H9 (cell line): ENCODE measurements at regions not wholly inside any gene's neighbourhood (a gene's known extent, or its start where the extent isn't known, plus 50 kb on each side); places are given as distances from the start of the nearest gene placed in this dataset.

Experiments used
- DNase-seq: peaks from one replicate; pipeline ENCODE4 v3.0.0-alpha.2; 2017
- H2AFZ ChIP-seq: one replicate; pipeline ENCODE4 v1.6.1; 2013; ENCODE audit warnings: mild to moderate bottlenecking, low read length, control low read depth, moderate library complexity
- H2AK5ac ChIP-seq: 2 replicates; pipeline ENCODE4 v1.6.1; 2013; ENCODE audit warnings: low read length, control low read depth, mixed read lengths; ENCODE audit not compliant: insufficient read length
- H2BK120ac ChIP-seq: one replicate; pipeline ENCODE4 v1.6.1; 2013; ENCODE audit warnings: low read depth, mild to moderate bottlenecking, low read length, control low read depth, inconsistent platforms; ENCODE audit not compliant: poor library complexity, severe bottlenecking
- H2BK12ac ChIP-seq: 2 replicates; pipeline ENCODE4 v1.6.1; 2013; ENCODE audit warnings: low read length, control low read depth, mixed read lengths, low read depth; ENCODE audit not compliant: insufficient read length
- H2BK15ac ChIP-seq: 2 replicates; pipeline ENCODE4 v1.6.1; 2013; ENCODE audit warnings: low read depth, low read length, control low read depth
- H2BK20ac ChIP-seq: one replicate; pipeline ENCODE4 v1.6.1; 2013; ENCODE audit warnings: low read depth, mild to moderate bottlenecking, low read length, control low read depth, inconsistent platforms; ENCODE audit not compliant: poor library complexity, severe bottlenecking
- H2BK5ac ChIP-seq: 2 replicates; pipeline ENCODE4 v1.6.1; 2013; ENCODE audit warnings: low read length, control low read depth, mixed read lengths; ENCODE audit not compliant: insufficient read length
- H3K14ac ChIP-seq: 2 replicates; pipeline ENCODE4 v1.6.1; 2013; ENCODE audit warnings: low read length, control low read depth; ENCODE audit not compliant: insufficient read depth
- H3K18ac ChIP-seq: 2 replicates; pipeline ENCODE4 v1.6.1; 2013; ENCODE audit warnings: low read depth, mild to moderate bottlenecking, mixed read lengths, low read length, control low read depth; ENCODE audit not compliant: insufficient read length
- H3K23ac ChIP-seq: 2 replicates; pipeline ENCODE4 v1.6.1; 2013; ENCODE audit warnings: low read length, control low read depth, mixed read lengths, low read depth; ENCODE audit not compliant: insufficient read length
- H3K23me2 ChIP-seq: 2 replicates; pipeline ENCODE4 v1.6.1; 2013; ENCODE audit warnings: low read depth, mild to moderate bottlenecking, mixed read lengths, low read length, control low read depth; ENCODE audit not compliant: insufficient read length, poor library complexity, severe bottlenecking
- H3K27ac ChIP-seq: 2 replicates; pipeline ENCODE4 v1.5.1; 2013; ENCODE audit warnings: low read length, control low read depth, mixed read lengths, low read depth; ENCODE audit not compliant: insufficient read length
- H3K27me3 ChIP-seq: 2 replicates; pipeline ENCODE4 v1.6.1; 2013; ENCODE audit warnings: low read length, control low read depth, inconsistent platforms; ENCODE audit not compliant: insufficient read depth
- H3K4ac ChIP-seq: 2 replicates; pipeline ENCODE4 v1.6.1; 2013; ENCODE audit warnings: low read depth, mild to moderate bottlenecking, control low read depth, inconsistent platforms, low read length, moderate library complexity
- H3K4me1 ChIP-seq: 2 replicates; pipeline ENCODE4 v1.6.1; 2013; ENCODE audit warnings: low read length, control low read depth, inconsistent platforms; ENCODE audit not compliant: insufficient read depth
- H3K4me2 ChIP-seq: 2 replicates; pipeline ENCODE4 v1.6.1; 2013; ENCODE audit warnings: low read length, control low read depth, mixed read lengths; ENCODE audit not compliant: insufficient read length, insufficient read depth
- H3K56ac ChIP-seq: 2 replicates; pipeline ENCODE4 v1.6.1; 2013; ENCODE audit warnings: low read depth, mild to moderate bottlenecking, mixed read lengths, low read length, control low read depth; ENCODE audit not compliant: insufficient read length
- H3K79me1 ChIP-seq: 2 replicates; pipeline ENCODE4 v1.6.1; 2013; ENCODE audit warnings: low read depth, mild to moderate bottlenecking, moderate library complexity, low read length, control low read depth, inconsistent platforms; ENCODE audit not compliant: insufficient read depth, poor library complexity, severe bottlenecking
- H3K79me2 ChIP-seq: 2 replicates; pipeline ENCODE4 v1.6.1; 2013; ENCODE audit warnings: low read length, control low read depth, inconsistent platforms; ENCODE audit not compliant: insufficient read depth
- H3K9ac ChIP-seq: 2 replicates; pipeline ENCODE4 v1.6.1; 2013; ENCODE audit warnings: low read length, control low read depth, mixed read lengths; ENCODE audit not compliant: insufficient read length; ENCODE audit errors: extremely low read depth
- H3K9me3 ChIP-seq: one replicate; pipeline ENCODE4 v1.6.1; 2013; ENCODE audit warnings: low read depth, low read length, inconsistent platforms; ENCODE audit not compliant: control insufficient read depth
- H3T11ph ChIP-seq: one replicate; pipeline ENCODE4 v1.6.1; 2013; ENCODE audit warnings: mild to moderate bottlenecking, low read length, control low read depth, inconsistent platforms
- H4K20me1 ChIP-seq: one replicate; pipeline ENCODE4 v1.6.1; 2013; ENCODE audit not compliant: control insufficient read depth, insufficient read length, insufficient read depth
- H4K5ac ChIP-seq: 2 replicates; pipeline ENCODE4 v1.6.1; 2013; ENCODE audit warnings: low read depth, mild to moderate bottlenecking, mixed read lengths, low read length, control low read depth; ENCODE audit not compliant: insufficient read length
- H4K8ac ChIP-seq: replicated peaks from 2 replicates; pipeline ENCODE4 v1.6.1; 2013; ENCODE audit warnings: low read length, control low read depth, mixed read lengths, low read depth; ENCODE audit not compliant: insufficient read length
- H4K91ac ChIP-seq: 2 replicates; pipeline ENCODE4 v1.6.1; 2013; ENCODE audit warnings: low read depth, mild to moderate bottlenecking, moderate library complexity, mixed read lengths, low read length, control low read depth; ENCODE audit not compliant: insufficient read length
- H3K27ac Mint-ChIP-seq, 3 experiments: 2 replicates in 2 of 3; 3 replicates in 1 of 3; pipeline ENCODE4 v1.8.0; 2020 to 2021; ENCODE audit warnings: mixed read lengths in 3 of 3, mild to moderate bottlenecking in 1 of 3, moderate library complexity in 1 of 3
- H3K27me3 Mint-ChIP-seq: 2 replicates; pipeline ENCODE4 v1.8.0; 2021; ENCODE audit warnings: low read depth, mild to moderate bottlenecking, moderate library complexity, mixed read lengths
- H3K36me3 Mint-ChIP-seq, 3 experiments: 2 replicates in 2 of 3; 3 replicates in 1 of 3; pipeline ENCODE4 v1.8.0; 2020 to 2021; ENCODE audit warnings: low read depth in 3 of 3, mixed read lengths in 3 of 3; ENCODE audit not compliant: insufficient read depth in 1 of 3
- H3K4me1 Mint-ChIP-seq, 2 experiments: 2 replicates each; pipeline ENCODE4 v1.8.0; 2020; ENCODE audit warnings: mixed read lengths in 2 of 2
- H3K4me3 Mint-ChIP-seq, 2 experiments: 2 replicates in 1 of 2; 3 replicates in 1 of 2; pipeline ENCODE4 v1.8.0; 2020 to 2021; ENCODE audit warnings: mild to moderate bottlenecking in 2 of 2, mixed read lengths in 2 of 2, moderate library complexity in 1 of 2
- H3K9me3 Mint-ChIP-seq, 2 experiments: 2 replicates in 1 of 2; 3 replicates in 1 of 2; pipeline ENCODE4 v1.8.0; 2020; ENCODE audit warnings: mild to moderate bottlenecking in 2 of 2, mixed read lengths in 2 of 2, moderate library complexity in 1 of 2
- CTCF ChIP-seq: fragments of 200-600 bp; sonication (generic); conservative IDR thresholded peaks from 3 replicates; pipeline ENCODE4 v1.8.0; 2021; ENCODE audit warnings: antibody characterized with exemption, mild to moderate bottlenecking
- WGBS: extraction: QIAGEN DNeasy Blood & Tissue Kit; methylation state at CpG from one replicate; pipeline ENCODE4 v1.1.7; 2013; ENCODE audit warnings: missing lambda C conversion rate, low lambda C conversion rate, mixed read lengths; ENCODE audit not compliant: insufficient read length; ENCODE audit errors: extremely low coverage; 5-methylcytosine and 5-hydroxymethylcytosine counted together

- H3K23me2 ChIP-seq: no peaks in the 10 kb centered on the region
- TF ChIP-seq CTCF: no peak
- DNase-seq: no peak
- H2BK5ac ChIP-seq: no peak overlapping the region
- Mint-ChIP-seq H3K4me1 (peaks cover 3 to 6% of the 10 kb centered on the region in 2 experiments; a peak in 3 of 4 replicates), H3K9me3 (peaks cover 3% of the 10 kb centered on the region in 2 experiments; a peak in 4 of 5 replicates), H3K4me3 (no peak overlapping the region), H3K27ac (no peak overlapping the region), H3K27me3 (no peaks in the 10 kb centered on the region), H3K36me3 (peaks cover 0 to 2% (median under 1%) of the 10 kb centered on the region in 3 experiments; a peak in 2 of 7 replicates)
- H2BK120ac ChIP-seq: no peak overlapping the region
- H3K9ac ChIP-seq: no peak overlapping the region
- no CpG with 5 or more reads among the region's 1 CpG for WGBS
- no peaks in the 10 kb centered on the region; the same call in 1 of the 2 replicates for H3K27me3 ChIP-seq
- H3K27ac ChIP-seq: no peak overlapping the region
- no peak overlapping the region for H4K8ac ChIP-seq
- no peak overlapping the region for H3K56ac ChIP-seq
- H2BK12ac ChIP-seq: no peak overlapping the region
- no peaks in the 10 kb centered on the region for H4K20me1 ChIP-seq
- H4K5ac ChIP-seq: no peak overlapping the region
- no peak overlapping the region for H2AK5ac ChIP-seq
- no peak overlapping the region for H2BK15ac ChIP-seq
- no peak overlapping the region for H3T11ph ChIP-seq
- H4K91ac ChIP-seq: no peak overlapping the region
- H3K4ac ChIP-seq: no peak overlapping the region
- H2AFZ ChIP-seq: no peak overlapping the region
- no peak overlapping the region for H3K4me2 ChIP-seq
- H3K79me1 ChIP-seq: no peaks in the 10 kb centered on the region
- H2BK20ac ChIP-seq: no peak overlapping the region
- no peak overlapping the region for H3K18ac ChIP-seq
- no peaks in the 10 kb centered on the region for H3K79me2 ChIP-seq
- H3K23ac ChIP-seq: no peak overlapping the region
- no peaks in the 10 kb centered on the region for H3K9me3 ChIP-seq
- H3K4me1 ChIP-seq: no peaks in the 10 kb centered on the region
- H3K14ac ChIP-seq: no peak overlapping the region
Measured at GRCh38 chr4:67401902-67402301, 143.4 kb downstream of the CENPC start.
